ENCODE measurements at regions not wholly inside any gene's neighbourhood (a gene's known extent, or its start where the extent isn't known, plus 50 kb on each side); places are given as distances from the start of the nearest gene placed in this dataset.

GRCh38 chr1:193654951-193655735 is 468.7 kb upstream of the B3GALT2 start:
- H3K4me1 ChIP-seq (ENCODE audit: control insufficient read depth in 1 of 2, insufficient read depth in 2 of 2, low read length in 2 of 2) = no peaks in the 10 kb centered on the region
- H4K20me1 ChIP-seq (ENCODE audit: insufficient read depth) = no peaks in the 10 kb centered on the region
- BruUV-seq (replicated peaks) = no TSS peak
- no peak overlapping the region for H3K9ac ChIP-seq (ENCODE audit: low read length)
- H3K79me2 ChIP-seq (ENCODE audit: insufficient read depth, low read length) = no peaks in the 10 kb centered on the region
- ChIA-PET POLR2A (no interaction called here), RAD21 (ENCODE audit: low non-redundant PET in 1 of 2, low total read pairs in 2 of 2, uncharacterized antibody in 2 of 2, unreplicated experiment in 2 of 2) (no interaction called here), CTCF (no interaction called here)
- no peak overlapping the region for H3K4me2 ChIP-seq (ENCODE audit: low read length)
- ATAC-seq (no peak), DNase-seq (ENCODE audit: low read depth, low spot score) (peak; percentile 2)
- no peak overlapping the region for H3K4me3 ChIP-seq (replicated peaks in 1 of 2; ENCODE audit: low read depth in 1 of 2, low read length in 2 of 2)
- no peak overlapping the region for H3K27ac ChIP-seq (ENCODE audit: low read depth, low read length)
- H2AFZ ChIP-seq (ENCODE audit: low read depth, low read length, poor library complexity, severe bottlenecking) = no peak overlapping the region
- H3K27me3 ChIP-seq (ENCODE audit: insufficient read depth, low read length) = no peaks in the 10 kb centered on the region
- H3K9me2 ChIP-seq (ENCODE audit: insufficient read depth) = no peaks in the 10 kb centered on the region
- intact Hi-C loops (cut with micrococcal nuclease) = no loop called here
- H3K36me3 ChIP-seq (ENCODE audit: control insufficient read depth in 1 of 2, insufficient read depth in 2 of 2, low read length in 2 of 2) = no peaks in the 10 kb centered on the region
- no peaks in the 10 kb centered on the region for H3K9me3 ChIP-seq (ENCODE audit: control insufficient read depth in 1 of 2, insufficient read depth in 1 of 2, low read depth in 1 of 2, low read length in 2 of 2)
- TF ChIP-seq, protein P1, sequence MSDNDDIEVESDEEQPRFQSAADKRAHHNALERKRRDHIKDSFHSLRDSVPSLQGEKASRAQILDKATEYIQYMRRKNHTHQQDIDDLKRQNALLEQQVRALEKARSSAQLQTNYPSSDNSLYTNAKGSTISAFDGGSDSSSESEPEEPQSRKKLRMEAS (IDR thresholded peaks at IDR 0.05) = no peak
- TF ChIP-seq POLR2A (IDR thresholded peaks at IDR 0.05; ENCODE audit: borderline replicate concordance, extremely low read depth, insufficient read depth, insufficient read length) (no peak), CBX3 (IDR thresholded peaks at IDR 0.05; ENCODE audit: low read depth) (no peak), ZFX (IDR thresholded peaks at IDR 0.05) (no peak), ZBTB33 (IDR thresholded peaks at IDR 0.05; ENCODE audit: extremely low read depth, insufficient replicate concordance, low read length) (no peak), FOSL1 (IDR thresholded peaks at IDR 0.05; ENCODE audit: low read depth) (no peak), SP1 (IDR thresholded peaks at IDR 0.05; ENCODE audit: low read depth) (no peak), TCF7L2 (IDR thresholded peaks at IDR 0.05; ENCODE audit: borderline replicate concordance, extremely low read depth, insufficient read depth, insufficient read length) (no peak), ATF3 (IDR thresholded peaks at IDR 0.05) (no peak), SRF (IDR thresholded peaks at IDR 0.05; ENCODE audit: low read depth) (no peak)

Measured in HCT116 (cell line).